Left forelimb (tissue), 1 donor: ENCODE measurements at regions not wholly inside any gene's neighbourhood (a gene's known extent, or its start where the extent isn't known, plus 50 kb on each side); places are given as distances from the start of the nearest gene placed in this dataset.

Source experiments
- DNase-seq: peaks from one replicate; pipeline ENCODE4 v3.0.0-alpha.2; 2018; ENCODE audit warnings: low spot score

DNA sequence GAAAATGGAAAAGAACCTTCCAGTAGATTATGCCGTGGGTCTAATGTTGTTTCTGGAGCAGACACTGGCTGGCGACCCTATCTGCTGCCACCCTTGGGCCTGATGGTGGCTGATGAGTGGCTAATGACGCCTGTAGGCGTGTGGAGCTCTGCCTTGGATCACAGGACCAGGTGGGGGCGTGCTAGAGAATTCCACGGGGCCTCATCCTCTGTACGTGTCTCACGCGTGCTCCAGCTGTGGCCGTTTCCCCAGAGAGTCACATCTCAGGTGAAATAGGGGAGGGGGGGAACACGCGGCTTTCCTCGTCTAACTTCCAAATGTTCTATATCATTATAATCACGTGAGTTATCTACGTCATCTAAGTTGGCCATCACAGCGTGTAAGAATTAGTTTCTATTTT lies 160.9 kb upstream of the SMIM21 start:
- no peak for DNase-seq

DNA sequence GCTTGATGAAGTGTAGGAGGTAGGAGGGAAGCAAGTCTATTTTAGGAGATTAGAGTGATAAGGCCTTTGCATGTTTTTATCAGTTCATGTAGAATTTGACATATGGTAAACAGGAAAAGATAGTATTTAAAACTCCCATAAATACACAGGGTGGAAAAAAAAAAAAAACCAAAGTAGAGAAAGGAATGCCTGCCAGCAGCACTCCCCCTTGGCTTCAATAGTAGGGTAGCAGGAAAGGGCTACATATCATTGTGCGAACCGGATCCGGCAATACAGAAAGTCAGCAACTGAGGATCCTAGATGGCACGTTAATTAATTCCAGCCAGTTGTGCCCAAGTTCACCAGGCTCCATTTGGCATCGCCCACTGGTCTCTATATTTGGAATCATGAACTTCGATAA lies 159.6 kb upstream of the SMIM21 start:
- DNase-seq = no peak

DNA sequence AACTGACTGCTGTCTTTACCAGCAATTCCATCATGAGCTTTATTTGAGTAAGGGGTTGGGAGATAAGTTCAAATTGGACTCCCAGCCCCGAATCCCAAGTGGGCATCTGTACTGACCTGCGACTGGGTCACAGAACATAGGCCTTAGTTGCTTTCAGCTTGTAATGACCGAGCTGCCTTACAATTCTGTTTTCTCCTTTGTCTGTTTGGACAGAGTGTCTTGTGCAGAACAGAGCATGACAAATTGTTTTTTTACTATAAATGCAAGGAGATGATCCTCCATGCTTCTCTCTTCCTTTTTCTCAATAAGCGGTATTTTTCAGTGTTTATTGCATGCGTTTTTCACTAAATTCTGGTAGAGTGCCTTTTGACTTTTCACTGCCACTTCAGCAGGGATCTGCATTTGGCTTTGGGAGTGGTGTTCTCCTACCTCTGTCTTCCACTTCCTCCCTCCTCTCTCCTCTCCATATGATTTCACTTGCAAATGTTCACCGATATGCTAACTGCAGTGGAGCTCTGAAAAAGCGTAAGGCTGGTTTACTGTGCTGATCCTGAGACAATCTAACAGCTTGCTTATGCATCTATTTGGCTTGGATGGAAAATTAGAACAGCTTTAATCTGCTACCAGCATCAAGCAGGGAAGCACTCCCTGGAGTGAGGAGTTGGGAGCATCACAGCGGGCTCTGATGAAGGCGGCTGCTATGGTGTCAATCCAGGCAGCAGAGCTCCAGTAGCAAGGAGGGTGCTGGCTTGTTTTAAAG lies 158.8 kb upstream of the SMIM21 start:
- DNase-seq = no peak

DNA sequence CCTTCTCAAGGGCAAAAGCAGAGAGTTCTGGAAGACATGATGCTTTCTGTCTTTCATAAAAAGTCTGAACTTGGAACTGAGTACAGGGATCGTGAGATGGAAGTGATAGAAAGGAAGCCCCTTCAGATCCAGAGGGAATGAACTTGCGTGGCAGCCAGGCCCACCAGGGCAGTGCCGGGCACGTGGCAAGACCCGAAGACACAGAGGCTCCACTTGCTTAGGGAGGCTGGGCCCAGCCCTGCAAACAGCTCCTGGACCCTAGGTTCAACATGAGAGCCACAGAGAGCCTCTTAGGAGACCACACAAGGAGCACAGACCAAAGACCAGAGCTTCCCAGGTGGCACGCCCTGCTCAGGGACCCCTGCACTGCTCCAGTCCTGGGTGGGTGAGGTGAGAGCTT lies 155.4 kb upstream of the SMIM21 start:
- no peak for DNase-seq

DNA sequence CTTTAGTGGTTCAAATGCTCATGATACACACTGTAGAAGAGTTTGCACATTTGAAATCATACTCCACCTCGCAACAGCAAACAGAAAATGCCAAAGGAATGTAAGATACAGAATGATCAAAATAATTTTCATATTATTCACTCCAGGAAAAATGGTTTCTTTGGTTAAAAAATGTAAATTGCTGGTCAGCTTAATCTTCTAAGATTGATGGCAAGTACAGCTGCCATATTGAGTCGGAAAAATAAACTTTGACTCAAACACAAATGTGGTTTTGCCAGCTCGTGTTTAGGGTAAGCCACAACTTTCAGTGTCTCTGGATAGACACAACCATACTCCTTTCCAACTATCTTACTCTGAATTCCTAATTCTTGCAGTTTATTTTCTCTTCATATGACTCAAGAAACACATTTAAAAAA lies 154.9 kb upstream of the SMIM21 start:
- DNase-seq = no peak

DNA sequence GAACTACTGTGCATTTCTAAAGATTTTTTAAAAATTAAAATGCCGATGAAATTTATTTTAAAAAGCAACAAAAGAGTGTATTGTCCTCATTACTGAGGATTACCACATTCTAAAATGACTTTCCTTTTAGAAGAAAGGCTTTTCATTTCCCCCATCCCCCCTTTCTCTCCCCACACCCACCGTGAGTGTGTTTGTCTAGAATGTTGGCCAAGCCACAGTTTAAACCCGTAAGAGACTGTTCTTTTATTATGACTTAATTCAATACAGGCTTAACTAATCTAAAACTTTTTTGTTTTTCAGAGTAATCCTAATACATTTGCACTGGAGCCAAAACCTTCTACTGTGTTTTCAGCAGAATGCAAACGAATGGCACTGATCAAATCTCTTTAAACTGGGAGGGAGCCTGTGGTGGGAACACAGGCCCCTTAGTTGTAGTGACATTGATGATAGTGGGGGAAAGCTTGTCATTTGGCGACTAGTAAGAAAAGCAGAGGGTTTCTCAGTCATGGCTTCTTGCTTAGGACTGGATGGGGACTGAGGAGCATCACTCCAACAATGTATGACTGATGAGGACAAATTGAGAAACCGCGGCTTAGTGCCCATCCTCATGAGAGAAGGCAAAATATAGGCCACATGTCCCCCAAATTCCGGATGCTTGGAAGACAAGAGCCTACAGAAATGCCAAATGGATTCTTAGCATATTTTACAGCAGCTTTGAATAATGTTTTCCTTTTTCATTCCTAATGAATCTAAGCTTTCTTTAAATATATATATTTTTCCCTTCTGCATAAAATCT lies 154.0 kb upstream of the SMIM21 start:
- no peak for DNase-seq

DNA sequence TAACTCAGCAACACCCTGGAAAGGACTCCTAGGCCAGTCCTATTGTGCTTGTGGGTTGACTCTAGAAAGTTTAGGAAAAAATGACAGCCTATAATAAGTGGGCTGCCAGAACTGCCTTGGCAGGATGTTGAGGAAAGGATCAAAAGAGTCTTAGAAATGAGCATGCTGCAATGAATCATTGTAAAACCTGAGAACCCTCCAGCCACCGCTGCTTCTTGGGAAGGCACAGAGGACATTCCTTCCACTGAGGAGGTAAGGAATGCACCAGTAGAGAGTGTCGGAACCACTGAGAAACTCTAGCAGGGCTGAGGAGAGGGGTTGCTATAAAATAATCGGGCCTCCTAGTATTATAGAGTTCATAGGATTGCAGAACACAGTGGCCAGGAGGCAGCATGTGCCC lies 146.7 kb upstream of the SMIM21 start:
- DNase-seq = no peak

DNA sequence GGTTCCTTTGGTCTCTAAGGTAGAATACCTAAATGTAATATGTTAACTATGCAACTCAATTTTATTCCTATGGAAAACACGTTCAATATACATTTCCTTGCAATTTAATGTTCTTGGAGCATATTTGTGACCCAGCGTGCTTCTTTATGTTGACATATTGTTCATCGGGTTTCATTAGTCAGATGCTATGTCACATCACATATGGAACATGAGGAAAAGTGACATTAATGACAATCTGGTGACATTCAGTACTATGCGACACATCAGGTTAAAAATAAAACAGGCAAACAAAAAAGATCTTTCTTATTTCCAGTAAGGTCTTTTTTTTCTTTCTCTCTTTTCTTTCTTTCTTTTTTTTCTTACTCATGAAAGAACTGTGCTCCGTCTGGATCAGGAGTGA lies 135.6 kb upstream of the SMIM21 start:
- no peak for DNase-seq

DNA sequence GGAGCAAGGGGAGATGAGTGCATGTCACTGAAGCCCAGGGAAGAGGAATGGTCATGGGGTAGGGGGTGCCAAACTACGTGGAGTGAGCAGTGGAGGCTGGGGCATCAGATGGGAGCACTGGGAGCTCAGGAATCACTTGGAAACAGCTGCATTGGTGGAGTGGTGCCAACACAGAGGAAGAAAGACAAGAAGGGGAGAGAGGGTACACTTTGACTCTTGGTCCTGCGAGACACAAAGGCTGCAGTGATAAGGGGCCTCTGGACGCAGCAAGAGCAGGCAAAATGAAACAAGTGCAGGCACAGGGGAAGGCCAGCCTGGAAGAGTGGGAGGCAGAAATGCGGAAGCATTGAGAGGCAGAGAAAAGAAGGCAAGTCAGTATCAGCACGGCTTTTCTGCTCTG lies 134.7 kb upstream of the SMIM21 start:
- DNase-seq = no peak

DNA sequence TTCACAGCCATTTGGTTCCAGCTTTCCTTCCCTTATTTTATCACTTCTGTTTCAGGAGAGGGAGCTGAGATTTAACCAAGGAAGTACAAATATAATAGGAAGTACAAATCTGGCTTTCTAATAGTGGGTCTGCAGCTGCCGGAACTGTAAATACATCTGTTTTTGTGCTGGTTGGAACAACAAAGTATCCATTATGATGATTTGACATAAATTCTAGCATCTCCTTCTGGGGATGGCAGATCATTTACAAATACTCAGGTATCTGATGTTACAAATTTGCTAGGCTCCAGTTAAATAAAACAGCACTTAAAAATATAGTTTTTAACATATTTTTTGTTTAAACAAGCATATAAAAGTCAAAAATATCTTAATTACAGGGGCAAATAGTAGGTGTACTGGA lies 131.3 kb upstream of the SMIM21 start:
- DNase-seq = no peak

DNA sequence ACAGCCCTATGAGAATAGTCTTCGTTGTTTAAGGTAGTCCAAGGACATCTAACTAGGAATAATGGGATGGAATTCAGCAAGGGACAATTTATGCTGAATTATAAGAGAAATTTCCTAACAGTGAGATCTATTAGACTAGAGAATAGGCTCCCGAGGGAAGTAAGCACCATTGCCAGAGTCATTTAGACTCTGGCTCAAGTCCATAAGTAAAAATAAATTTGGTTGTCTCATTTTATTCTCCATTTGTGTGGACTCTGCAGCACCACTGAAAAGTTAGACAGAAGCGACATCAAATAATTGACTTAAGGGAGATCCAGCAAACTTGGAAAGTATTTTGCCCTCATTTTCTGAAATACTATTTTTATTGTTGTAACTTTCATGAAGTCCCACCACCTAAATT lies 129.3 kb upstream of the SMIM21 start:
- no peak for DNase-seq

DNA sequence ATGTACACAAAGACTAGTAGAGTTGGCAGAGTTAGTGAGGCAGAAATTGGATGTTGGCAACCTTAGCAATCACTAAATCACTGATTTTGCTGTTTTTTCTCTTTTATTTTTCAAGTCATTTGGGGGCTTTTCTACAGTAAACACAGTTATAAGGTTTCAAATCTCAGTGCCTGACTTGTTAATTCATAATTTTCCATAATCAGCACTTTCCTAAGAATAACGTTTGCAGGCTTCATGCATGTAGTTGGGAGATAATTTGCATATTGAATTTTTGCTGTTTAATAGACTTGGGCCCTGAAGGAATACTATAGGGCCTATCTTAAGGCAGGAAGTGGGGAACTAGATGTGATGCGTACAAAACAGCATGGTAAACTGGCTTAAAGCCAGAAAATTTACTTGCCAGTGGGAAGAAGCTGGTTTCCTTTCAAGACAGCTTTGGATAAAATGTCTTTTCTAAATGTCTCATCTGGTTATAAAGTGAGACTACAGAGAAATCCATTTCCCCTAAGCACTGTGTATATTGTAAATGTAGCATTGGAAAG lies 127.2 kb upstream of the SMIM21 start:
- no peak for DNase-seq

DNA sequence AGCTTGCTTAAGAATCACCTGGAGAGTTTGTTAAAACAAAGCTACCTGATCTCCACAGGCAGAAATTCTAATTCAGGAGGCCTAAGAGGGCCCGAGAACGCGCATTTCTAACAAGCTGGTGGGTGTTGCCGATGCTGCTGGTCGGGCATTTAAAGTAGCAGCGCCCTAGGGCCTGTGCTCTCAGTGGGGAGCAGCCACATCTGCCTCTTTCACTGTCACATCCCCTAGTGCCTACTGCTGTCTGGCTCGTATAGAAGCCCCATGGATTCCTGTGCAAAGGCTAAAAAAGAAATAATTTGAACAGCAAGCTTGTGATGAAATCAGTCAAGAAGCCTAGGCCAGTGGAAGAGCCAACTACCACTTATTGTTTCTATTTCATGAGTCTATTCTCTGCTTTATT lies 126.7 kb upstream of the SMIM21 start:
- no peak for DNase-seq

DNA sequence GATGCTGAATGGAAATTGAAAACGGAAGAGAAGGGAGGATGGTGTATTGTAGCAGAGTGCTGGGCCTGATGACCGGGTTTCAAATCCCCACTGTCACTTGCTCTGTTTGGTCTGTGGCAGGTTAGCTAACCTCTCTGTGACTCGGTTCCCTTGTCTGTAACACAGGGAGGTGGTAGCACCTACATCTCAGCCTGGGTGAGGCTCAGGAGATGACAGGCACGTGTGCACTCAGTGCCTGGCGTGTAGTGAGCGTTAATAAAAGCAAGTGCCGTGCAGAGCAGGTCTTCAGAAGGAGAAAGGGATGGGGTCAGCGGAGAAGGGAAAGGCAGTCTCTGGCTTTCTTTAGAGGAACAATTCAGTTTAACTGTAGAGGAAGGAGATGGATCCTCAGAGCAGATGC lies 125.5 kb upstream of the SMIM21 start:
- no peak for DNase-seq

DNA sequence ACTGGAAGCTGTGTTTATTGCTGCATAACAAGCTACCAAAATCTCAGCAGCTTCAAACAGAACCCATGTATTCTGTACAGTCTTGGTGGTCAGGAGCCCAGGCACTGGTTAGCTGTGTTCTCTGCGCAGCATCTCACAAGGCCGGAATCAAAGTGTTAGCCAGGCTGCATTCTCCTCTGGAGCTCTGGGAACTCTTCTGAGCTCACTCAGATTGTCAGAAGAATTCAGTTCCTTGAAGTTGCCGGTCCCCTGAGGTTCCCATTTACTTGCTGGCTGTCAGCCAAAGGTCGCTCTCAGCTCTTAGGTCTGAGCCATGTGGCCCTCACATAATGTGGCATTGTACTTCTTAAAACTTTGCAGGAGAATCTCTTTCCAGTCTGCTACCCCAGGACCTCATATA lies 123.6 kb upstream of the SMIM21 start:
- no peak for DNase-seq

DNA sequence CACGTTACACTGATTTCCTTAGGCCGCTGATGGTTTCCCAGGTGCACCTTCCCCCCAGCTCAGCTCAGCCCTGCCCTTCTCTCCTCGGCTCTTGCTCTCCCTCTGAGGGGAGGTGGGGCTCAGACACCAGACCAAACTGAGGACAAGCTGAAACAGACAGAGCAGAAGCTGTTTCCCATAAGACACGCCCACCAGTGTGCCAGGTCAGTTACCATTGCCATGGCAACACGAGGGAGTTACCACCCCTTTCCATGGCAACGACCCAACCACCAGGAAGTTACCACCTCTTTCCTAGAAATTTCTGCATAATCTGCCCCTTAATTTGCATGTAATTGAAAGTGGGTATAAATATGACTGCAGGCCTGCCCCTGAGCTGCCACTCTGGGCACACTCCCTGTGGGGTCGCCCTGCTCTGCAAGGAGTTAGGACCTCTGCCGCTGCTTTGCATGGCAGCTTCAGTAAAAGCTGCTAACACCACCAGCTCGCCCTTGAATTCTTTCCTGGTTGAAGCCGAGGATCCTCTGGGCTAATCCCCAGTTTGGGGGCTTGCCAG lies 120.9 kb upstream of the SMIM21 start:
- DNase-seq = no peak

DNA sequence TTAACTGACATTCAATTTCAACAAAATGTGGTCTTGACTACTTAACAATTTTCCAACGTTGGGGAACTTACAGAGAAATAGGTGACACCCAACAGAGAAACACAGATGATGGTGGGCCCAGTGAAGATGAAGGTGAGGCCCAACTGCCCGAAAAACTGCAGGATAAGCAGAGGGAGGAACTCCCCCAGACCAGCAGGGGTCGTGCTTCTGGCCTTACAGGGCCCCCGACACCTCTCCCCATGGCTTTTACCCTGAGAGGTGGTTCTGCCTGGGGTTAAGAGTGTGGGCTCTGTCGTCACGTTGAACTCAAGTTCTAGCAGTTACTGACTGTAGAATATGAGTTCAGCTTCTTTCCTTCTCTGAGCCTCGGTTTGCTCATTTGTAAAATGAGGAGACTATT lies 119.5 kb upstream of the SMIM21 start:
- DNase-seq = no peak

DNA sequence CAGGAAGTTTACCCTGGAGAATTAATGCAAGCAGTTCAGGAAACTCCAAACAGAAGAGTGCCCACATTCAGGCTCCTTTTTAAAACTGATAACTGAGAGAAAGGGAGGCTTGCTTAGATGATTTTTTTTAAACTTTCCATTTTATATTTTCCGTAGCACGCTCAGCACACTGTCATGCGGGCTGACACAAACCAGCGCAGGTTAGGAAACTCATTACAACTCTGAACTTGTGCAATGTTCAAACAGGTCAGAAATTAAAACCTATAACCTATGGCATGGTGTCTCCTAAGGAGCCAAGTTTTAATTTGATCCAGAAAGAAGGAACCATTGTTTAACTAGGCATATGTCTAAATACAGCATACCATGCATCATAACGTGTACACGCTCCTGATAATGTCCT lies 117.7 kb upstream of the SMIM21 start:
- DNase-seq = no peak

DNA sequence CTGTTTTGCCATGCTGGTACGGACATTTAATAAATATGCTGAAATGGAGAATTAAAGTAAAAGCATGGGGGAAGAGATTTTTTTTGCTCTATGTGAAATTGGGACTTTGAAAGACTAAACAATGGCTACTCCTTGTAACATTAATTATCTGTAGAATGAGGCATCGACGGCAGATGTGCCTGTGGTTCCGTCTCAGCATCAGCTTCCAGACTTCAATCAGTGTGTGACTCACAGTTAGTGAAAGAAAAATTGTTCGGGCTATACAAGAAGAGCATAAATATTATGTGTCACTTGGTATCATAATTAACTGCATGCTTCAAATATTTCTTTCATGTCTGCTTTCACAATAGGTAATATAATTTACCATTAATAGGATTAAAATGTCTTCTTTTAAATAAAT lies 117.0 kb upstream of the SMIM21 start:
- no peak for DNase-seq

DNA sequence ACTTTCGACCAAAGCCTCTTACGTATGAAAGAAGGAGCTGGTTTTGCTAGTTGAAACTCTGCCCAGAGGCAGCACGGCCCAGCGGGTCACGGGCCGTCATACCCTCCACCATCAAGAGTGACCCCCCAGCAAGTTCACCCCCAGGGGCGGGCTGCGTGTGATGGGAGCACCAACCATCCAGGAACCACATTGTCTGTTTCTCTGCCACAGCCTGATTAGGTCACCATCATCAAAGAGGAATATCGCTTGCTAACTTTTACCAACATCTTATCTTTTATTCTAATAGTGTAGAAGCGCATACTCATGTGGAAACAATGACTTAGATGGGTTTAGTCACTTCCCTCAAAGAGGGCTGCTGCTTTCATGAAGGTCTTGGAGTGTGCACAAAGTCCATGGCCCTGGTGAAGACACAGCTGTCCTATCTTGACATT lies 116.6 kb upstream of the SMIM21 start:
- DNase-seq = no peak

DNA sequence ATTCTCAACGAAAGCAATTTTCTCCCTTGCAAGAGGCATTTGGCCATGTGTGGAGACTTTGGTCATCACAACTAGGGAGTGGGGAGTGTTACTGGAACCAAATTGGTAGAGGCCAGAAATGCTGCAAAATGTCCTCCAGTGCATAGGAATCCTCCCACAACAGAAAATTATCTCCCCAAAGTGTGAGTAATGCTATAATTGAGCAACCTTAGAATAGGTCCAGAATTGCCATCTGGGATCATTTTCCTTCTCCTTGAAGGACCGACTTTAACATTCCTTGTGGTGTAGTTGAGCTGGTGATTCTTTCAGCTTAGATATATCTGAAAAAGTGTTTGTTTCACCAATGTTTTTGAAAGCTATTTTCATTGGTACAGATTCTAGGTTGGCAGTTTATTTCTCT lies 111.2 kb upstream of the SMIM21 start:
- DNase-seq = no peak

DNA sequence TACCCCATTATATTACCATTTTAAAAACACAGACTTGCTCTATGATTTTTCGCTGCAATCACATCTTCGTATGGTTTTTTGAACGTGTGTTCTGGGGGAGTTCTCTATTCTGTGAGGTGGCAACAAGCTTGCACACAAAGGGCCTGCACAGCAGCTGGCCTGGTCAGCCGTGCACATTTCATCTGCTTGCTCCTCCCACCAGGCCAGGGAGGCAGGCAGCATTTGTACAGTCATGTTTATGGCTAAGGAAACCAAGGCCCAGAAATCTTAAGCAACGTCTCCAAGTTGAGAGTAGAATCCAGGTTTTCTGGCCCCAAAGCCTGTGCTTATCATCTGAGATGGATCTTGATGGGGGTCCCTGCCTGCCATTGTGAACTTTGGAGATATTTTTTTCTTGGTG lies 106.4 kb upstream of the SMIM21 start:
- DNase-seq = no peak

DNA sequence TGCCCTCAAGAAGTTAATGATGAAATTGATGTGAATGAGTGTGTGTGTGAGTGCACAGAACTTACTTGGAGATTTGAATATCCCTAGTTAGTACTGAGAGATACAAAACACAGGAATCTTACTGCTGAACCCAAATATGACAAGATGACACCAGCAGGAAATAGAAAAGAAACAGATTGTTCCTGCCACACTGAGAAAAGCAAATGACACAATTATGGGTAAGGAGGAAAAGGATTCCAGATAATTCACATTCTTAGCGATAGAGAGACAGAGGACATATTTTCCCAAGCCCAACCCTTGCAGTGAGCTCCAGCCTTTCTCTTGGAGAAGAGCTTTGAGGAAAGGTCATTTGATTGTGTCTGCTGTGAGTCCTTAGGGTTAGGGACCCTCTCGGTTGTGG lies 105.7 kb upstream of the SMIM21 start:
- DNase-seq = no peak
